SK-N-MC (cell line): ENCODE measurements at regions not wholly inside any gene's neighbourhood (a gene's known extent, or its start where the extent isn't known, plus 50 kb on each side); places are given as distances from the start of the nearest gene placed in this dataset.
"Not testable (repeated sequence)": the region's sequence is repeated elsewhere in the genome, so short reads cannot be mapped to it uniquely, and the experiment has no call there.

Source experiments
- EZH2 ChIP-seq: fragments of 200-600 bp; sonication (generic); IDR thresholded peaks from one replicate; pipeline ENCODE4 v1.6.1; 2017; ENCODE audit warnings: antibody characterized with exemption
- POLR2AphosphoS5 ChIP-seq: IDR thresholded peaks from 2 replicates; pipeline ENCODE4 v1.6.1; 2012; ENCODE audit warnings: mild to moderate bottlenecking, low read depth, low read length, borderline replicate concordance

GRCh38 chr4:9715271-9715670 lies 66.2 kb upstream of the DRD5 start:
- TF ChIP-seq POLR2AphosphoS5, EZH2: not testable (repeated sequence)
